GM18951 (cell line): ENCODE measurements at regions not wholly inside any gene's neighbourhood (a gene's known extent, or its start where the extent isn't known, plus 50 kb on each side); places are given as distances from the start of the nearest gene placed in this dataset.

Experiments
- POLR2A ChIP-seq: IDR thresholded peaks from 4 replicates; pipeline ENCODE4 v1.6.1; 2011; ENCODE audit warnings: mild to moderate bottlenecking; ENCODE audit not compliant: insufficient read length, insufficient read depth; ENCODE audit errors: extremely low read depth
- in situ Hi-C: fragments of 300-500 bp; cut with MboI; formaldehyde crosslinking; loops from one replicate; pipeline ENCODE4 v1.12.0; 2022; ENCODE audit warnings: low sequenced_read_pairs, mixed read lengths, inconsistent platforms; ENCODE audit not compliant: unreplicated experiment

DNA sequence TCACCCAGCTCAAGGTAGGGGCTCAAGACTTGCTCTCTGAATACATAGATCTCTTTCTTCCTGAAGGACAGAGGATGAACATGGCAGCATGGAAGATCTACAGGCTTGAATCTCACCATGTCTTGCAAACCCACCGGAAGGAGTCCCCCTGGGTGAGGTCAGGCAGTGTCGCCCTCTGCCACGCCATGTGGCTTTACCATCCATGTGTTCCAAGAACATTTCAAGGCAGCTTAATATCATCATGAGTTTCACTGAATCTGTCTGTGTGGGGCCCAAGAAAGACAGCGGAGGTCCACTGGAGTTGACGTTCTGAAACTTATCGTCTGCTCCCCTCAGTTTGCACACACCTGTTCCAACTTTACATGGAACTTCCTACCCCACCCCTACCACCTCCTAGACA, 1202.6 kb downstream of the TBC1D22A start:
- TF ChIP-seq POLR2A = no peak
- in situ Hi-C loops = no loop called here

DNA sequence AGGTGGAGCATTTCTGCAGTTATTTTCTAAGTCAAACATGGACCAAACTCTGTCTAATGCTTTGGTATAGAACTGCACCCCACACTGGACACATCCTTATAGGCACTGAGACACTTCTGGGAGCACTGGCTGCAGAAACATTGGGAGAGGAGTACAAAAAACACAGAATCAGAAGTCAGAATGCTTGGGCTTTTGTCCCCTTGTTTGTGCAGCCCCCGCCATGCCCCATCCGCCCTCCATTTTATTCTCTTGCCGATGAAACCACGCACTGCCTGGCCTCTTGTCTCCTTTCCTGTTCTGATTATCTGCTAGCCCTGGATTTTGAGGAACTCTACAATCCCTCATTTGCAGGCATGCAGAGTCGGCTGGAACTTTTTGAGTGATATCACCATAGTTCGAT, 1201.2 kb downstream of the TBC1D22A start:
- TF ChIP-seq POLR2A = no peak
- in situ Hi-C loops = no loop called here

DNA sequence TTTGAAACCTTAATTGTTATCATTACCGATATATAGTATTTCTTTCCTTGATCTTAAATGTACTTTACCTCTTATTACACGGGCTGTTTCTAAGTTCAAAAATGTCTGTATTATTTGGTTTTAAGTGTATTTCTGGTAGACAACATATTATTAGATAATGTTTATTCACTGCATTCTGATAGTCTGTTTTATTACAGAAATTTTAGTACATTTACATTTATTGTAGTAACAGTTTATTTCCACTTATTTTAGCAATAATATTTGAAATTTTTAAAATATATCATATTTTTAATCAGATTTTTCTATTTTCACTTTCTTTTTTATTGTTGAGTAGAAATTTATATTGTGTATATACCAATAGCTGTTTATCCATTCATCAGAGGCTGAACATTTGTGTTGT, 1195.2 kb downstream of the TBC1D22A start:
- no peak for TF ChIP-seq POLR2A
- in situ Hi-C loops = no loop called here

DNA sequence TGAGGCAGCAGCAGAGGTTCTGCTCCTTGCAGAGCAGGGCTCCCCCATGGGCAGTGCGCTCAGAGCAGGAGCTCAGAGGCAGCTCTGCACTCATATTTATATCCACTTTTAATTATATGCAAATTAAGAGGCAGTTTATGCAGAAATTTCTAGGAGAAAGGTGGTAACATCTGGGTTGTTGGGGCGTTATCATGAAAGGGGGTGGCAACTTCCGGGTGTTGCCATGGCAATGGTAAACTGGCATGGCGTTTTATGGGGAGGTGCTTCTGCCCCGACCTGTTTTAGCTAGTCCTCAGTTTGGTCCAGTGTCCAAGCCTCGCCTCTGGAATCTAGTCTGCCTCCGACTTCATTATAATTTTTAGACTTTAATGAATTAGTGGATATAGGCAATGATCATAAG, 1191.7 kb downstream of the TBC1D22A start:
- in situ Hi-C loops = no loop called here
- no peak for TF ChIP-seq POLR2A

DNA sequence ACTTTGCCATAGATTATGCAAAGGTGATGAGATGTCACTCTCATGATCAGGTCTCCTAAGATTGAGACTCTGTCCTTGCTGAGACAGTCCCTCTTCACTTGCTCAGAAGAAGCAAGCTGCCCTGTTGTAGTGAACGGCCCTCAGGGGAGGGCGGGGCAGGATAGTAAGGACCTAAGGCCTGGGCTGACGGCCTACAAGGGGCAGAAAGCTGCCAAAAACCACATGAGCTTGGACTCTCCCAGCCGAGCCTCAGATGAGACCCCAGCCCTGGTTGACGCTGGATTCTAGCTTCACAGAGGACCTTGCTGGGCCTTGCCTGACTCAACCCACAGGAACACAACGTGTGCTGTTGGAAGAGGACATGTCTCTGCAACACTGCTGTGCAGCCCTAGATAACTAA, 1182.5 kb downstream of the TBC1D22A start:
- no peak for TF ChIP-seq POLR2A
- in situ Hi-C loops = no loop called here

DNA sequence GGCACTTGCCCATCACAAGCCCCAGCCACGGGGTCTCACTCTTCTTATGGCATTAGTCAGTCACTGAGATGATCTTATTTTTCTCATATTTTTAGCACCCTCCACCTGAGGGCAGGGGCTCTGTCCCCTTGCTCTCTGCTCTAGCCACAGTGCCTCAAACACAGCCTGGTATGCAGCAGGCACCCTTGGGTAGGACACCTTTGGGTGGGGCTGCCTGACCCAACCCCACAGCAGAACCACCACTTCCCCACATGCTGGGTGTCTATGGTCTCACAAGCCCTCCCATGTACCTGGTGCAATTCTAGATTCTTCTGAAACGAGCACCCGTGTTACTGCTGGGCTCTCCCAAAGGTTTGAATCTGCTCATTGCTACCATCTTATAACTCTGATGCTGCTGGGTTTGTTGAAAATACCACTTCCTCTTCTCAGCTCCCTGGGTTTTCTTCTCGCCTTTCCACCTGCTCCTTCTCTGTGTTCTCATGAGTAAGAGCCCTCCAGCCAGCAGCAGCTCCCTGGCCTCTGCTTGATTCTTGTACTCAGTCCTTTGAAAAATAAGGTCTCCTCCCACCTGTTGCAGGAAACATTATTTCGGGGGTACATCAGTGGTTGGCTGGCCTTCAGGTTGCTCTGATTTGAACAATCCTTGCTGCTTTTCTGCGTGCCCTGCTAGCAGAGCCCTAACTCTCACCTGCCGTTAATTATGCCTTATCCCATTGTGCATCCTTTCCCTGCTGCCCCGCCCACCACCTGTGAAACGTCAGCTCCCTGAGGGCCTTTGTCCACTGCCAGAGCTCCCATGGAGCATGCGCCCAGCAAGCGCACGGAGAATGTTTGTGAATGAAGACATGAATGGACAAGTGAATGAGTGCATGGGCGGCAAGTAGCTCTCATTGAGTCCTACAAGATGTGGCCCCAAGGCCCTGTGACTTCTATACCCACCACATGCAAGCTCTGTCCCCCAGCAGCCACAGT, 1181.6 kb downstream of the TBC1D22A start:
- no peak for TF ChIP-seq POLR2A
- in situ Hi-C loops = no loop called here

DNA sequence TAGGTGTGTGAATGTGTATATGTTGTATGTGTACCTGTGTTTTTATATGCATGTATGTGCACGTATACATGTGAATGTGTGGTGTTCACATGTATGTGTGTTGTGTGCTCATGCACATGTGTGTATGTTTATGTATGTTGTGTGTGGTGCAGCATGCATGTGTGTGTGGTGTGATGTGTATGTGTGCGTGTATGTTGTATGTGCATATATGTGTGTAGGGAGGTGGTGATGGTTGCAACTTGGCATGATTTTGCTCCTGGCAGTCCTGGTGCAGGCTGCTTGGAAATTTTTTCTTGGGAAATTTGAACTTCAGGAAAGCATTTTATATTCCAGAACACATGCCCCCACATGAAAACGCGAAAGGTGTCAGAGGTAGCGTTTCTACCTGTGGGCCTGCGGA, 1177.8 kb downstream of the TBC1D22A start:
- TF ChIP-seq POLR2A = no peak
- in situ Hi-C loops = no loop called here

DNA sequence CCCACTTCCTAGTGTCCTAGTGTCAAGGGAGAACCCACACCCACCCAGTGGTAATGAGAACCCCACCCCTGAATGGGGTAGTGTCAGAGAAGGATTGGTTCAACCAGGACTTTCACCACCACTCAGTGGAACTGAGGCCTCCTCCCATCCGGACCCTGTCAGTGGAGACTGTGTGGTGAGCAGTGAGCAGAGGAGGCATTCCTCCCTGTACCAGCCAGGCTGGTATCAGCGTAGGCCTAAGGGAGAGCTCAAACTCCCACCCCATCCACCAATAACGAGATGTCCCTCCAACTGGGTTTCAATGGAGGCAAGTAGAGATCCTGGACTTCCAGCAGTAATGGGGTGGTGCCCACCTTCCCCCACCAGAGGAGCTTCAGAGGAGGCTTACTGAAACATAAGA, 1171.4 kb downstream of the TBC1D22A start:
- in situ Hi-C loops = no loop called here
- TF ChIP-seq POLR2A = no peak

DNA sequence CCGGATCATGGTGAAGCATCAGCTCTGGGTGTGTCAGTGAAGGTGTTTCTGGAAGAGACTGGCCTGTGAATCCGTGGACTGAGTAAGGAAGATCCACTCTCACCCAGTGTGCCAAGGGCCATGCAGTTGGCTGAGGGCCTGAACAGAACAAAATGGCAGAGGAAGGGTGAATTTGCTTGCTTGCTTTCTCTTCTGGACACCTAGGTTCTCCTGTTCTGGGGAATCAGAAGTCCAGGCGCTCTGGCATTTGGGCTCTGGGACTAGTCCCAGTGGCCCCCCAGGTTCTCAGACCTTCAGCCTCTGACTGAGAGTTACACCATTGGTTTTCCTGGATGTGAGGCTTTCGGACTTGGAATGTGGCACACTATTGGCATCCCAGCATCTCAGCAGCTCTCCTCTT, 1170.8 kb downstream of the TBC1D22A start:
- in situ Hi-C loops = no loop called here
- TF ChIP-seq POLR2A = no peak

DNA sequence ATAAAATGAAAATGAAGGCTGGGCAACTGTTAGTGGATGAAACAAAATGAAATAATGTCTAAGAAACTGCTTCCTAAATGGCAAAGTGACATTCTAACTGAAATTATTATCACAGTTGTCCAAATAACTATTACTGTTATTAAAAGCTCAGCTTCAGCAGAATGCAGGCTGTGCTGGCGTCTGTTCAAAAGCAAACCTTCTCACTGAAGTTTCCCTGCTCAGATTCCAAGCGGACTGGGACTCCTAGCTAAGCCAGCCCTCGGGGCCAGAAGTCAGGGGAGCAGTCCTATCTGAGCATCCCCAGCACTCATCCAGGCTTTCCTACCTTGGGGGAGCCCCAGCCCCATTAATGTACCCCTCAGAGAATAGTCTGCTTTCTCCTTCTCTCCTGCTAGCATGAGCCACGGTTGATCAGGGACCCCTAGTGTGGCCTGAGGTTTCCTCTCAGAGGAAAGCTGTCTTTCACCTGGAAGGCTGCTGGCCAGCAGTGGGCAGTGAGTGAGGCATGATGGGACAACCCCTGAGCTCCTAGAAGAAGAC, 1167.3 kb downstream of the TBC1D22A start:
- TF ChIP-seq POLR2A = no peak
- in situ Hi-C loops = no loop called here

DNA sequence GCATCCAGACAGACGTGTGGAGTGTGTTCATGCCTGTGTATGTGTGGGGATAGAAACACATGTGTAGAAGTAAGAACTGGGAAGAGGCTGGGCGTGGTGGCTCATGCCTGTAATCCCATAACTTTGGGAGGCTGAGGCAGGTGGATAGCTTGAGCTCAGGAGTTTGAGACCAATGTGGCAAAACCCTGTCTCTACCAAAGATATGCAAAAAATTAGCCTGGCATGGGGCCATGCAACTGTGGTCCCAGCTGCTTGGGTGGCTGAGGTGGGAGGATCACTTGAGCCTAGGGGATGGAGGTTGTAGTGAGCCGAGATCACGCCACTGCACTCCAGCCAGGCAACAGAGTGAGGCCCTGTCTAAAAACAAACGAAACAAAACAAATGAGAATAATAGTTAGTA, 1166.6 kb downstream of the TBC1D22A start:
- no peak for TF ChIP-seq POLR2A
- in situ Hi-C loops = no loop called here

DNA sequence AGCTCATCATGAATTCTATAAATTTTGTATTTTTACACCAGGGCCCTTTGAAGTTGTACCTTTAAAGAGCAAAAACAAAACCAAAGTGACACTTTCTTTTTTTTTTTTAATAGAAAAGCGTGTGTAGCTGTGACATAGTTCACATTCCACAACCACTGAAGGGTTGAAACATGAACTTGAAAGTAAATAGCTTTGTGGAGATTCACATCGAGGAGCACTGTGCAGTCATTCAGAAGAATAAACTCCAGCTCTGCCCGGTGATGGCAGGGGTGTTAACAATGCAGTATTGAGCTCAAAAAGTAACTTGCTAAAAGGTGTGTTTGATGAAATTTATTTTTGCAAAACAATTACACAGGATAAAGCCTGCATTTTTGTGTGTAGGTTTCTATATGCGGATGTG, 1166.2 kb downstream of the TBC1D22A start:
- no peak for TF ChIP-seq POLR2A
- in situ Hi-C loops = no loop called here

DNA sequence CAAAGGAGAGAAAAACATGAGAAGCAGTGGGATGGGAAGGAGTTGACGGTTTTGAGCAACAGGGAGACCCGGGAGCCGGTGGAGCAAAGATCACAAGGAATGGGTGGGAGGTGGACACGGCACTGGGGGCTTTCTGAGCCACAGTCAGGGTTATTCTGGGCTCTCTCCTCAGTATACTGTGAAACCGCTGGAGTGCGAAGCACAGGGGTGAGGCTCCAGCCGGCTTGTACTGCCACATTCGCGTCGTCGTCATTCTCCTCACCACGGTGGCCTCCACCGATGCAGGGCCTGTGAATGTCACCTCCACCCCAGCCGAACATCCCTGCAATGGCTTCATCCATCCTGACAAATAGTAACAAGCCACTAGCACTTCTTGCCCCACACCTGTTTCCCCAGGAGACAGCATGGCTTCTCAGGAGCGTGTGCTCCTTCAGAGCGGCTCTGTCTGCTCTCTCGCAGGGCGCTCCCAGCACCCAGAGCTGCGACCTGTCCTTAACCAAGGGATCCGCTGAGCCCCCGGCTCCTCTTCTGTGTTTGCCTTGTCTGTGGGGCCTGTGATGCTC, 1165.3 kb downstream of the TBC1D22A start:
- in situ Hi-C loops = no loop called here
- no peak for TF ChIP-seq POLR2A

DNA sequence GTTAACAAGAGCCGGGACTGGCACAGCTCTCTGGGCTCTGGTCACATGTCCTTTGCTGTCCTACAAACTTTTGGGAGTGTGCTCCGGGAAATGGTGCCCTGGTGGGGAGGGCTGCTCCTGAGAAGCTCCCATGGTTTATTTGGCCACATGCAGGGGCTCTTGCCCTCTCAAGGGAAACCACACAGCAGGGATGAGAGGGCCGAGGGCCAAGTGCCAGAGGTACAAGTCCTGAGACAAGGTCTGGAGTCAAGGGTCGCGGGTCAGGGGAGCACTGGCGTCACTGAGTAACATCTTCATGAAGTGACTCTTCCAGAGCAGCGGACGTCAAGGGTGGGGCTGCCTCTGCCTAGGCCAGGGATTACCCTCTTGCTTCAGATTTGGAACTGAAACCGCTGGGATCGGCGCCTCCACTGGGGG, 1160.6 kb downstream of the TBC1D22A start:
- TF ChIP-seq POLR2A = no peak
- in situ Hi-C loops = no loop called here
